Ovary (tissue), 7 donors: ENCODE measurements at regions not wholly inside any gene's neighbourhood (a gene's known extent, or its start where the extent isn't known, plus 50 kb on each side); places are given as distances from the start of the nearest gene placed in this dataset.

Source experiments
- DNase-seq, 5 donors: peaks; one replicate each; pipeline ENCODE4 v3.0.0-alpha.2; 2019 to 2020
- H3K27ac ChIP-seq, 2 donors: fragments of 200-600 bp; one replicate each; pipeline versions ENCODE4 v1.5.1 to v1.8.0; 2019 to 2022
- H3K27me3 ChIP-seq: fragments of 200-600 bp; one replicate; pipeline ENCODE4 v1.8.0; 2022
- H3K36me3 ChIP-seq: fragments of 200-600 bp; sonication (generic); one replicate; pipeline ENCODE4 v1.5.1; 2019
- H3K4me1 ChIP-seq: one replicate; pipeline ENCODE4 v1.8.1; 2013; ENCODE audit warnings: mild to moderate bottlenecking, moderate library complexity; ENCODE audit not compliant: insufficient read depth
- H3K4me3 ChIP-seq: fragments of 200-600 bp; sonication (generic); one replicate; pipeline ENCODE4 v1.5.1; 2017
- H3K9me3 ChIP-seq, 2 donors: fragments of 200-600 bp in 1 of 2; sonication (generic) in 1 of 2; one replicate each; pipeline versions ENCODE4 v1.5.1 to v1.8.1; 2013 to 2019; ENCODE audit warnings: mild to moderate bottlenecking in 1 of 2, moderate library complexity in 1 of 2
- CTCF ChIP-seq, 3 donors: fragments of 450-650 bp in 2 of 3; fragments of 200-600 bp in 1 of 3; IDR thresholded peaks; one replicate each; pipeline versions ENCODE4 v1.5.1 to v1.8.0; 2016 to 2022; ENCODE audit warnings: antibody characterized with exemption in 3 of 3, mild to moderate bottlenecking in 1 of 3
- EP300 ChIP-seq: sonication (generic); formaldehyde crosslinking; IDR thresholded peaks from one replicate; pipeline ENCODE4 v1.6.1; 2017; ENCODE audit warnings: antibody characterized with exemption
- POLR2A ChIP-seq: fragments of 450-650 bp; IDR thresholded peaks from one replicate; pipeline ENCODE4 v1.6.1; 2017; ENCODE audit warnings: antibody characterized with exemption, mild to moderate bottlenecking, moderate library complexity
- whole genome bisulfite sequencing, 3 donors: extraction: QIAGEN DNeasy Blood & Tissue Kit in 1 of 3; methylation state at CpG; one replicate each; pipeline versions ENCODE4 v1.1.5 to v1.1.7; 2013 to 2017; 5-methylcytosine and 5-hydroxymethylcytosine counted together
- intact Hi-C, 4 donors: fragments of 100-400 bp; cut with DNase I; formaldehyde crosslinking; loops; one replicate each; pipeline versions ENCODE4 v1.11.0 to v1.15.1; 2022 to 2023
- donor health status: DM: no; HTN: no; CAD: no; lungs with moderate emphysema.
- donor health status: DM: no; HTN: no; CAD: no.
- donor health status: Bipolar disorder and iron deficiency.
- donor health status: DM: no; HTN: no; CAD: no.
- donor health status: DM: yes; HTN: yes; CAD: no.

DNA sequence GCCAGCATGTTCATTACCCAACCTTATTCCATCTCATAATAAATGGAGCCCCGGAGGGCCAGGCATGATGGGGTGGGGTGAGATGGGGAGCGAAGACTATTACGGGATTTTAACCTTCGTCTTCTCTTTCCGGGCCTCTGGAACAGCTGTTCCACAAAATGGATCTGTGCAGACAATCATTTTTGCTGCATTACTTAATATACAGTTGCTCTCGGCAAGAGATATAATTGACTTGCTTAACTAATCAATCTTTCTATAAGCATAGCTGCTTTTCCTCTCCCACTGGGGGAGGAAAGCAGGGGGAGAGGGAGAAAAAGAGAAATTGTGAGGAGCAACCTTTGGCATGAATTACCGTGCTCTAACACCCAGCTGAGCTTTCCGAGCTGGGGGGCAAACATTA is 440.4 kb downstream of the BUD13 start:
- intact Hi-C loops, result no loop called here
- Histone ChIP-seq H3K4me3 (no peak overlapping the region), H3K27me3 (no peaks in the 10 kb centered on the region), H3K9me3 (peaks cover 0 to 3% of the 10 kb centered on the region in 2 donors), H3K27ac (no peak overlapping the region), H3K4me1 (no peaks in the 10 kb centered on the region), H3K36me3 (no peaks in the 10 kb centered on the region)
- WGBS, 3 donors, result 77 to 84% (median 77%) methylated on average over 8 of the region's 8 CpGs
- no peak for DNase-seq
- TF ChIP-seq POLR2A, result no peak
- no peak for TF ChIP-seq CTCF (IDR thresholded peaks at IDR 0.05)
- TF ChIP-seq EP300, result no peak

DNA sequence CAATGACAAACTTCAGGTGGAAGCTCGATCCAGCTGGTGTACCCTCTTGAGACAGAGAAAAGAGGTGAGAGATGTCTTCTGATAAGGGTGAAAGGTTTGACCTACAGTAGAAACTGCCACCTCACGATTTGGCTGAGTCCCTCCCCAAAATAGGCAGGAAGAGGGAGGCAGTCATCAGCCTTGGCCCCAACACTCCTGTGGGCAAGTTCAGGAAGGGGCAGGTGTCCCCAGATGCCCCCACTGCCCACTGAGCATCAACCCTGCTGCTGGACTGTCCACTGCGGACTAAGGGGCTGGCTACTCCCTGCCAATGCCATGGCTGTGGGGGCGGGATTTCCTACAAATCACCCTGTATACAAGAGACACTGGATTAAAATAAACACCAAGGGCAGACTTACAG is 441.4 kb downstream of the BUD13 start:
- H3K4me3 ChIP-seq, result no peak overlapping the region
- H3K9me3 ChIP-seq, result no peaks in the 10 kb centered on the region
- H3K27ac ChIP-seq, result no peak overlapping the region
- H3K36me3 ChIP-seq, result no peaks in the 10 kb centered on the region
- TF ChIP-seq CTCF (IDR thresholded peaks at IDR 0.05) (no peak), EP300 (no peak), POLR2A (no peak)
- no peaks in the 10 kb centered on the region for H3K4me1 ChIP-seq
- no peaks in the 10 kb centered on the region for H3K27me3 ChIP-seq
- 80 to 84% (median 83%) methylated on average over 4 of the region's 4 CpGs for WGBS, 3 donors
- no peak for DNase-seq
- intact Hi-C loops, result no loop called here

- H3K36me3 ChIP-seq, result no peaks in the 10 kb centered on the region
- WGBS, 3 donors, result 82 to 93% (median 90%) methylated on average over 7 of the region's 7 CpGs
- no peak for DNase-seq
- no peaks in the 10 kb centered on the region for H3K4me1 ChIP-seq
- TF ChIP-seq CTCF (IDR thresholded peaks at IDR 0.05) (no peak), EP300 (no peak), POLR2A (no peak)
- no peaks in the 10 kb centered on the region for H3K9me3 ChIP-seq
- H3K27ac ChIP-seq, result no peak overlapping the region
- intact Hi-C loops, result no loop called here
- no peak overlapping the region for H3K4me3 ChIP-seq
- no peaks in the 10 kb centered on the region for H3K27me3 ChIP-seq
Observed at GRCh38 chr11:116330439-116331185, 442.2 kb downstream of the BUD13 start.

DNA sequence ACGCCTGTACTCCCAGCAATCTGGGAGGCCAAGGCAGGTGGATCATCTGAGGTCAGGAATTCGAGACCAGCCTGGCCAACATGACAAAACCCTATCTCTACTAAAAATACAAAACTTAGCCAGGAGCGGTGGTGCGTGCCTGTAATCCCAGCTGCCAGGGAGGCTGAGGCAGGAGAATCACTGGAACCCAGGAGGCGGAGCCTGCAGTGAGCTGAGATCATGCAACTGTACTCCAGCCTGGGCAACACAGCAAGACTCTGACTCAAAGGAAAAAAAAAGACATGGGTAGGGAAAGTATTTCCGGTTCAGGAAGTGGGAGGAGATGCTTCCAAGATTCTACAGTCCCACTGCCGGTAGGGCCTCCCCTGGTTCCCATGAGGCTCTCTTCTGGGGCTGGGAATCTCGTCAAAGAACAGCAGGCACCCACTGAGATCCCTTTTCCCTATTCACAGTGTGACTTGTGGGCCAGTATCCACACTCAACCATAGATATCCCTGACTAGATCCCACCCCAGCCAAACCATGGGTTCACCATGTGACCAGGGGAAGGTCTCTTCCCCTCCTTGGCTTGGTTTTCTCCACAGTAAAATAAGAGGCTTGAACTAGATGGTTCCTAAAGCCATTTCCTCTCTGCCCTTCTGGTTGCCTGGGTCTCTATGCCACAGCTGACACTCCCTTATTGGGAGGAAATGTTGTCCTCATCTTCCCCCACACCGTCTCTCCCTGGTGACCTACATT is 443.3 kb downstream of the BUD13 start:
- Histone ChIP-seq H3K27me3 (no peaks in the 10 kb centered on the region), H3K4me3 (no peak overlapping the region), H3K9me3 (no peaks in the 10 kb centered on the region), H3K36me3 (no peaks in the 10 kb centered on the region), H3K4me1 (no peaks in the 10 kb centered on the region), H3K27ac (no peak overlapping the region)
- intact Hi-C loops, result no loop called here
- no peak for TF ChIP-seq POLR2A
- no peak for TF ChIP-seq CTCF (IDR thresholded peaks at IDR 0.05)
- TF ChIP-seq EP300, result no peak
- WGBS, 3 donors, result 74 to 79% (median 76%) methylated on average over 9 of the region's 9 CpGs
- DNase-seq, result no peak
